Liver (tissue), 8 donors: ENCODE measurements at regions not wholly inside any gene's neighbourhood (a gene's known extent, or its start where the extent isn't known, plus 50 kb on each side); places are given as distances from the start of the nearest gene placed in this dataset.

Experiments
- DNase-seq: peaks from one replicate; pipeline ENCODE4 v3.0.0-alpha.2; 2017; ENCODE audit warnings: low spot score
- H3K27ac ChIP-seq, 2 donors: one replicate each; pipeline ENCODE4 v1.7.0; 2013; ENCODE audit warnings: inconsistent platforms in 2 of 2, low read length in 2 of 2, control low read depth in 1 of 2, low read depth in 1 of 2, mild to moderate bottlenecking in 1 of 2
- H3K27me3 ChIP-seq, 4 donors: one replicate each; pipeline versions ENCODE4 v1.6.1 to v1.7.0; 2013; ENCODE audit warnings: low read length in 3 of 4, inconsistent platforms in 1 of 4, mild to moderate bottlenecking in 1 of 4, moderate library complexity in 1 of 4; ENCODE audit not compliant: control insufficient read depth in 4 of 4, insufficient read depth in 4 of 4
- H3K36me3 ChIP-seq, 4 donors: one replicate each; pipeline versions ENCODE4 v1.6.1 to v1.7.0; 2013; ENCODE audit warnings: low read length in 3 of 4, mild to moderate bottlenecking in 3 of 4, low read depth in 1 of 4, moderate library complexity in 1 of 4; ENCODE audit not compliant: control insufficient read depth in 4 of 4, insufficient read depth in 3 of 4
- H3K4me1 ChIP-seq, 4 donors: one replicate each; pipeline versions ENCODE4 v1.6.1 to v1.7.0; 2013; ENCODE audit warnings: low read length in 3 of 4, mild to moderate bottlenecking in 3 of 4, moderate library complexity in 1 of 4; ENCODE audit not compliant: control insufficient read depth in 4 of 4, insufficient read depth in 4 of 4
- H3K4me3 ChIP-seq, 3 donors: one replicate each; pipeline versions ENCODE4 v1.6.1 to v1.7.0; 2013; ENCODE audit warnings: low read length in 3 of 3, control low read depth in 1 of 3, low read depth in 1 of 3, mild to moderate bottlenecking in 1 of 3
- H3K9ac ChIP-seq, 2 donors: one replicate each; pipeline ENCODE4 v1.7.0; 2013; ENCODE audit warnings: low read length in 2 of 2, mild to moderate bottlenecking in 2 of 2, moderate library complexity in 2 of 2, control low read depth in 1 of 2, low read depth in 1 of 2
- H3K9me3 ChIP-seq, 4 donors: one replicate each; pipeline versions ENCODE4 v1.6.1 to v1.7.0; 2013; ENCODE audit warnings: low read length in 3 of 4; ENCODE audit not compliant: control insufficient read depth in 4 of 4
- CTCF ChIP-seq: fragments of 150-350 bp; IDR thresholded peaks from 2 replicates; pipeline ENCODE4 v1.5.1; 2017; ENCODE audit warnings: improper control_type of control experiment, low read depth, low read length; ENCODE audit not compliant: missing input control
- EGR1 ChIP-seq, 2 donors: IDR thresholded peaks; 2 replicates each; pipeline ENCODE4 v1.6.1; 2016 to 2018; ENCODE audit warnings: antibody characterized with exemption in 2 of 2, low read depth in 2 of 2
- FOXA2 ChIP-seq: IDR thresholded peaks from 2 replicates; pipeline ENCODE4 v1.6.1; 2016; ENCODE audit warnings: antibody characterized with exemption
- GABPA ChIP-seq, 2 donors: IDR thresholded peaks in 1 of 2; conservative IDR thresholded peaks in 1 of 2; 2 replicates each; pipeline ENCODE4 v1.6.1; 2016; ENCODE audit warnings: antibody characterized with exemption in 2 of 2, mild to moderate bottlenecking in 1 of 2, moderate library complexity in 1 of 2
- HNF4A ChIP-seq, 2 donors: conservative IDR thresholded peaks; 2 replicates each; pipeline ENCODE4 v1.6.1; 2016; ENCODE audit warnings: antibody characterized with exemption in 2 of 2, mild to moderate bottlenecking in 2 of 2
- JUND ChIP-seq, 2 donors: IDR thresholded peaks; 2 replicates each; pipeline ENCODE4 v1.6.1; 2016; ENCODE audit warnings: antibody characterized with exemption in 2 of 2
- MAX ChIP-seq: IDR thresholded peaks from 2 replicates; pipeline ENCODE4 v1.6.1; 2016; ENCODE audit warnings: antibody characterized with exemption
- NR2F2 ChIP-seq: IDR thresholded peaks from 2 replicates; pipeline ENCODE4 v1.6.1; 2016; ENCODE audit warnings: antibody characterized with exemption
- RAD21 ChIP-seq, 2 donors: IDR thresholded peaks; 2 replicates each; pipeline ENCODE4 v1.6.1; 2016; ENCODE audit warnings: antibody characterized with exemption in 2 of 2, mild to moderate bottlenecking in 2 of 2
- RXRA ChIP-seq, 2 donors: IDR thresholded peaks; 2 replicates each; pipeline ENCODE4 v1.6.1; 2017 to 2018; ENCODE audit warnings: antibody characterized with exemption in 2 of 2, mild to moderate bottlenecking in 1 of 2
- SP1 ChIP-seq: IDR thresholded peaks from 2 replicates; pipeline ENCODE4 v1.6.1; 2018; ENCODE audit warnings: antibody characterized with exemption, mild to moderate bottlenecking
- TAF1 ChIP-seq: conservative IDR thresholded peaks from 2 replicates; pipeline ENCODE4 v1.6.1; 2016; ENCODE audit warnings: antibody characterized with exemption, mild to moderate bottlenecking
- WGBS: extraction: QIAGEN DNeasy Blood & Tissue Kit; methylation state at CpG from one replicate; pipeline ENCODE4 v1.1.7; 2013; 5-methylcytosine and 5-hydroxymethylcytosine counted together
- TF ChIP-seq, protein P1 (sequence below): IDR thresholded peaks from 2 replicates; pipeline ENCODE4 v1.6.1; 2016; ENCODE audit warnings: antibody characterized with exemption, mild to moderate bottlenecking
- TF ChIP-seq, protein P2 (sequence below): IDR thresholded peaks from 2 replicates; pipeline ENCODE4 v1.6.1; 2016; ENCODE audit warnings: antibody characterized with exemption
- TF ChIP-seq, protein P3 (sequence below): IDR thresholded peaks from 2 replicates; pipeline ENCODE4 v1.6.1; 2016; ENCODE audit warnings: antibody characterized with exemption
- donor health status: healthy.
- donor health status: healthy.
- donor health status: healthy.
- donor health status: healthy.
- donor health status: healthy.

DNA sequence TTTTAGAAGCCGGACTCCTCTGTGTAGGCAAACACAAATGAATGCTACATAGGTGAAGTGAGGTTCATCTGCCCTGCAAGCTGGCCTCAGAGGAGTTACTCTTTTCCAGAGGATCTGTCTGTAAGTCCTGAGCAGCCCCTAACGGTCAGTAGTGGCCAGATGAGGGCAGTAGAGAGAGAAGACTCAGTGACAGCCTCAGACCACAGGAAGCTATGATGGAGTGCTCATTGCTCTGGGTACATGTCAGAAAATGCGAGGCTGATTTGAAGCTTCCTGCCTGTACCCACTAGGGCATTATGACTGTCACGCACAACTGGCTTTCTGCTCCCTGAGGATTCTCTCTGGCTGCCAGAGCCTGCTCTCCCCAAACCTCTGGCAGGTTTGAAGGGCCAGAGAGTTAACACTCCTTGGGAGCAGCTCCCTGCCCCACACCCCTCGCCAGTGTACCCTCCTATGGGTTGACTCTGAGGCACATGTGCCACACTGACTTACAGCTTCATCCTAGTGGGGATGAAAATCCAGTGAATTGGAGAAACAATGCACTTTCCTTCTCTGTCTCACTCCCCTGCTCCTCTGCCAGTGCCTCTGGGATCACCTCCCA is 141.5 kb downstream of the GABRG2 start:
- H3K36me3 ChIP-seq: no peaks in the 10 kb centered on the region
- H3K9ac ChIP-seq: no peak overlapping the region
- 31% methylated on average over 5 of the region's 5 CpGs for WGBS
- no peak overlapping the region for H3K27ac ChIP-seq
- H3K9me3 ChIP-seq: no peaks in the 10 kb centered on the region
- peaks cover 0 to 4% (median 0%) of the 10 kb centered on the region in 4 donors for H3K27me3 ChIP-seq
- TF ChIP-seq NR2F2: no peak
- peak; percentile 31 for TF ChIP-seq CTCF
- TF ChIP-seq HNF4A (conservative IDR thresholded peaks at IDR 0.05): no peak
- peak; percentile 43 to 68 for TF ChIP-seq RAD21 (IDR thresholded peaks at IDR 0.05)
- no peak for TF ChIP-seq JUND (IDR thresholded peaks at IDR 0.05)
- no peak for DNase-seq
- H3K4me1 ChIP-seq: no peaks in the 10 kb centered on the region
- no peak overlapping the region for H3K4me3 ChIP-seq

GRCh38 chr5:162214551-162214950 is 147.0 kb downstream of the GABRG2 start:
- H3K4me3 ChIP-seq: no peak overlapping the region
- no peak overlapping the region for H3K9ac ChIP-seq
- WGBS: 78% methylated on average over 2 of the region's 2 CpGs
- H3K27me3 ChIP-seq: no peaks in the 10 kb centered on the region
- no peaks in the 10 kb centered on the region for H3K36me3 ChIP-seq
- no peaks in the 10 kb centered on the region for H3K9me3 ChIP-seq
- no peak for TF ChIP-seq HNF4A (conservative IDR thresholded peaks at IDR 0.05)
- TF ChIP-seq GABPA (IDR thresholded peaks at IDR 0.05 in 1 of 2, conservative IDR thresholded peaks at IDR 0.05 in 1 of 2): no peak
- TF ChIP-seq SP1: no peak
- TF ChIP-seq RAD21 (IDR thresholded peaks at IDR 0.05): no peak
- TF ChIP-seq, protein P1, sequence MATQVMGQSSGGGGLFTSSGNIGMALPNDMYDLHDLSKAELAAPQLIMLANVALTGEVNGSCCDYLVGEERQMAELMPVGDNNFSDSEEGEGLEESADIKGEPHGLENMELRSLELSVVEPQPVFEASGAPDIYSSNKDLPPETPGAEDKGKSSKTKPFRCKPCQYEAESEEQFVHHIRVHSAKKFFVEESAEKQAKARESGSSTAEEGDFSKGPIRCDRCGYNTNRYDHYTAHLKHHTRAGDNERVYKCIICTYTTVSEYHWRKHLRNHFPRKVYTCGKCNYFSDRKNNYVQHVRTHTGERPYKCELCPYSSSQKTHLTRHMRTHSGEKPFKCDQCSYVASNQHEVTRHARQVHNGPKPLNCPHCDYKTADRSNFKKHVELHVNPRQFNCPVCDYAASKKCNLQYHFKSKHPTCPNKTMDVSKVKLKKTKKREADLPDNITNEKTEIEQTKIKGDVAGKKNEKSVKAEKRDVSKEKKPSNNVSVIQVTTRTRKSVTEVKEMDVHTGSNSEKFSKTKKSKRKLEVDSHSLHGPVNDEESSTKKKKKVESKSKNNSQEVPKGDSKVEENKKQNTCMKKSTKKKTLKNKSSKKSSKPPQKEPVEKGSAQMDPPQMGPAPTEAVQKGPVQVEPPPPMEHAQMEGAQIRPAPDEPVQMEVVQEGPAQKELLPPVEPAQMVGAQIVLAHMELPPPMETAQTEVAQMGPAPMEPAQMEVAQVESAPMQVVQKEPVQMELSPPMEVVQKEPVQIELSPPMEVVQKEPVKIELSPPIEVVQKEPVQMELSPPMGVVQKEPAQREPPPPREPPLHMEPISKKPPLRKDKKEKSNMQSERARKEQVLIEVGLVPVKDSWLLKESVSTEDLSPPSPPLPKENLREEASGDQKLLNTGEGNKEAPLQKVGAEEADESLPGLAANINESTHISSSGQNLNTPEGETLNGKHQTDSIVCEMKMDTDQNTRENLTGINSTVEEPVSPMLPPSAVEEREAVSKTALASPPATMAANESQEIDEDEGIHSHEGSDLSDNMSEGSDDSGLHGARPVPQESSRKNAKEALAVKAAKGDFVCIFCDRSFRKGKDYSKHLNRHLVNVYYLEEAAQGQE: no peak
- H3K27ac ChIP-seq: no peak overlapping the region
- no peak for DNase-seq
- H3K4me1 ChIP-seq: no peaks in the 10 kb centered on the region

DNA sequence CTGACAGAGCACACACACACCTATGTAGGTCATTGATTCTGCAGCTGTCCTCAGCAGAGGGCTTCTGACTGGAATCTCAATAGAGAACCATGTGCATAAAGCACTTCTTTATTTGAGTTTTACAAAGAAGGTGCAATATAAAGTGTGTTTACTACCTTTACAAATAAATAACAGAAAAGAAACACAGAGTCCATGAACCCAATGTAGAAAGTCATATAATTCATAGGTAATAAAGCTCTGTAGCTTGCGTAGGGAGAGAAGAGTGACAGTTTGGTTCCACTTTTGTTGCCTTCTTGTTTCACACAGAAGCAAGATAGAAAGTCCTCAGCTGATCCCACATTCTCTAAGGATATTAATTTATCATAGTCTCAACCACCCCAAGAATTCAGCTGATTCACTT is 149.5 kb downstream of the GABRG2 start:
- DNase-seq: no peak
- no peaks in the 10 kb centered on the region for H3K36me3 ChIP-seq
- 87% methylated on average over 1 of the region's 1 CpG for WGBS
- TF ChIP-seq, protein P2, sequence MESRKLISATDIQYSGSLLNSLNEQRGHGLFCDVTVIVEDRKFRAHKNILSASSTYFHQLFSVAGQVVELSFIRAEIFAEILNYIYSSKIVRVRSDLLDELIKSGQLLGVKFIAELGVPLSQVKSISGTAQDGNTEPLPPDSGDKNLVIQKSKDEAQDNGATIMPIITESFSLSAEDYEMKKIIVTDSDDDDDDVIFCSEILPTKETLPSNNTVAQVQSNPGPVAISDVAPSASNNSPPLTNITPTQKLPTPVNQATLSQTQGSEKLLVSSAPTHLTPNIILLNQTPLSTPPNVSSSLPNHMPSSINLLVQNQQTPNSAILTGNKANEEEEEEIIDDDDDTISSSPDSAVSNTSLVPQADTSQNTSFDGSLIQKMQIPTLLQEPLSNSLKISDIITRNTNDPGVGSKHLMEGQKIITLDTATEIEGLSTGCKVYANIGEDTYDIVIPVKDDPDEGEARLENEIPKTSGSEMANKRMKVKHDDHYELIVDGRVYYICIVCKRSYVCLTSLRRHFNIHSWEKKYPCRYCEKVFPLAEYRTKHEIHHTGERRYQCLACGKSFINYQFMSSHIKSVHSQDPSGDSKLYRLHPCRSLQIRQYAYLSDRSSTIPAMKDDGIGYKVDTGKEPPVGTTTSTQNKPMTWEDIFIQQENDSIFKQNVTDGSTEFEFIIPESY: no peak
- TF ChIP-seq SP1: no peak
- no peak for TF ChIP-seq RXRA (IDR thresholded peaks at IDR 0.05)
- TF ChIP-seq JUND (IDR thresholded peaks at IDR 0.05): no peak
- TF ChIP-seq MAX: no peak
- no peak for TF ChIP-seq TAF1
- TF ChIP-seq, protein P3, sequence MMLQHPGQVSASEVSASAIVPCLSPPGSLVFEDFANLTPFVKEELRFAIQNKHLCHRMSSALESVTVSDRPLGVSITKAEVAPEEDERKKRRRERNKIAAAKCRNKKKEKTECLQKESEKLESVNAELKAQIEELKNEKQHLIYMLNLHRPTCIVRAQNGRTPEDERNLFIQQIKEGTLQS: no peak
- no peak for TF ChIP-seq HNF4A (conservative IDR thresholded peaks at IDR 0.05)
- no peak for TF ChIP-seq NR2F2
- TF ChIP-seq, protein P1: no peak
- no peak for TF ChIP-seq FOXA2
- TF ChIP-seq EGR1 (IDR thresholded peaks at IDR 0.05; ENCODE audit: low read depth in 2 of 2): no peak

More for the DNA sequence above, 149.5 kb downstream of the GABRG2 start:
- no peak overlapping the region for H3K27ac ChIP-seq
- H3K27me3 ChIP-seq: no peaks in the 10 kb centered on the region
- no peaks in the 10 kb centered on the region for H3K4me1 ChIP-seq
- H3K4me3 ChIP-seq: no peak overlapping the region
- H3K9ac ChIP-seq: no peak overlapping the region
- H3K9me3 ChIP-seq: no peaks in the 10 kb centered on the region
